Heart left ventricle (tissue), 16 donors: ENCODE measurements at regions not wholly inside any gene's neighbourhood (a gene's known extent, or its start where the extent isn't known, plus 50 kb on each side); places are given as distances from the start of the nearest gene placed in this dataset.

Experiments
- ATAC-seq, 4 donors: fragments of 200-7000 bp; cut with Tn5 transposase; one replicate each; pipeline ENCODE4 v1.9.1; 2020 to 2022; ENCODE audit warnings: moderate library complexity in 4 of 4, mild to moderate bottlenecking in 3 of 4, moderate number of reproducible peaks in 1 of 4
- DNase-seq, 5 donors: peaks; one replicate each; pipeline ENCODE4 v3.0.0-alpha.2; 2020
- H3K27ac ChIP-seq, 12 donors: fragments of 200-600 bp; sonication (generic) in 4 of 12; one replicate each; pipeline versions ENCODE4 v1.5.0 to v1.8.0; 2016 to 2022; ENCODE audit warnings: mild to moderate bottlenecking in 2 of 12
- H3K27me3 ChIP-seq, 9 donors: fragments of 200-600 bp; sonication (generic) in 2 of 9; one replicate each; pipeline versions ENCODE4 v1.5.1 to v1.8.0; 2016 to 2022; ENCODE audit warnings: mild to moderate bottlenecking in 3 of 9
- H3K36me3 ChIP-seq, 9 donors: fragments of 200-600 bp; sonication (generic) in 2 of 9; one replicate each; pipeline versions ENCODE4 v1.5.0 to v1.8.0; 2018 to 2022; ENCODE audit warnings: mild to moderate bottlenecking in 2 of 9
- H3K4me1 ChIP-seq, 12 donors: fragments of 200-600 bp; sonication (generic) in 4 of 12; one replicate each; pipeline versions ENCODE4 v1.5.0 to v1.8.0; 2016 to 2022; ENCODE audit warnings: mild to moderate bottlenecking in 3 of 12
- H3K4me3 ChIP-seq, 12 donors: fragments of 200-600 bp; sonication (generic) in 4 of 12; one replicate each; pipeline versions ENCODE4 v1.5.0 to v1.8.0; 2017 to 2022; ENCODE audit warnings: mild to moderate bottlenecking in 9 of 12, moderate library complexity in 4 of 12
- H3K9me3 ChIP-seq, 12 donors: fragments of 200-600 bp; sonication (generic) in 4 of 12; one replicate each; pipeline versions ENCODE4 v1.5.0 to v1.8.0; 2016 to 2022; ENCODE audit warnings: mild to moderate bottlenecking in 1 of 12
- CTCF ChIP-seq, 12 donors: fragments of 200-600 bp; sonication (generic) in 4 of 12; IDR thresholded peaks; one replicate each; pipeline versions ENCODE4 v1.5.0 to v1.8.0; 2018 to 2022; ENCODE audit warnings: antibody characterized with exemption in 12 of 12, mild to moderate bottlenecking in 5 of 12
- POLR2A ChIP-seq, 2 donors: fragments of 450-650 bp; IDR thresholded peaks; one replicate each; pipeline ENCODE4 v1.6.1; 2017; ENCODE audit warnings: antibody characterized with exemption in 2 of 2, mild to moderate bottlenecking in 2 of 2, moderate library complexity in 2 of 2
- WGBS, 4 donors: extraction: QIAGEN DNeasy Blood & Tissue Kit in 2 of 4; methylation state at CpG; one replicate each; pipeline versions ENCODE4 v1.1.5 to v1.1.7; 2013 to 2018; 5-methylcytosine and 5-hydroxymethylcytosine counted together
- intact Hi-C, 10 donors: fragments of 100-400 bp; cut with DNase I; formaldehyde crosslinking; loops; one replicate each; pipeline versions ENCODE4 v1.11.1 to v1.14.2; 2022
- donor health status: ischemic (EF 13 %, LVEDD 7.1; RV severe dilation, severe dysfunction).
- donor health status: healthy with polysubstance abuse.
- donor health status: DM: no; HTN: yes; CAD: no.
- donor health status: DM: no; HTN: no; CAD: no.
- donor health status: ischemic (EF 25% LVEDD 6.9; RV normal size, moderate dysfunction).
- donor health status: ischemic (EF 25% LVEDD 5.7; RV mildly dilated, moderate dysfunction).
- donor health status: healthy.
- donor health status: DM: yes; HTN: yes; CAD: no.
- donor health status: ischemic (EF 35%, LVEDD 5.7; RV mildly dilated, moderate dysfunction).
- donor health status: nonischemic (EF 11% LVEDD 7.7; RV severe dilation, severe dysfunction).
- donor health status: DM: yes; HTN: yes; CAD: no.
- donor health status: PGD.
- donor health status: ischemic (EF 29% LVEDD 5.4; RV normal size, mild dysfunction).
- donor health status: nonischemic (EF 23%, LVEDD 6.1; RV moderate dilation, normal function).

GRCh38 chr3:152586974-152587373, 248.0 kb upstream of the P2RY1 start:
- intact Hi-C loops = no loop called here

GRCh38 chr3:152587861-152588260, 247.1 kb upstream of the P2RY1 start:
- WGBS, 4 donors = 89 to 100% (median 92%) methylated on average over 1 of the region's 1 CpG
- TF ChIP-seq CTCF (IDR thresholded peaks at IDR 0.05) = no peak
- no peak for TF ChIP-seq POLR2A (IDR thresholded peaks at IDR 0.05)
- no peak overlapping the region for H3K4me3 ChIP-seq
- H3K9me3 ChIP-seq = no peaks in the 10 kb centered on the region
- no peak overlapping the region for H3K27ac ChIP-seq
- H3K27me3 ChIP-seq = no peaks in the 10 kb centered on the region
- ATAC-seq (no peak), DNase-seq (no peak)
- H3K4me1 ChIP-seq = peaks cover 0 to 19% (median 6%) of the 10 kb centered on the region in 12 donors
- H3K36me3 ChIP-seq = no peaks in the 10 kb centered on the region
- intact Hi-C loops = no loop called here

More at GRCh38 chr3:152586974-152587373, 248.0 kb upstream of the P2RY1 start:
- H3K27me3 ChIP-seq = no peaks in the 10 kb centered on the region
- ATAC-seq (no peak), DNase-seq (no peak)
- H3K27ac ChIP-seq = no peak overlapping the region
- H3K4me1 ChIP-seq = peaks cover 0 to 16% (median 4%) of the 10 kb centered on the region in 12 donors
- 90 to 95% (median 91%) methylated on average over 4 of the region's 4 CpGs for WGBS, 4 donors
- no peaks in the 10 kb centered on the region for H3K9me3 ChIP-seq
- H3K36me3 ChIP-seq = no peaks in the 10 kb centered on the region
- TF ChIP-seq POLR2A (IDR thresholded peaks at IDR 0.05) (no peak), CTCF (IDR thresholded peaks at IDR 0.05) (no peak)
- no peak overlapping the region for H3K4me3 ChIP-seq

- no peaks in the 10 kb centered on the region for H3K9me3 ChIP-seq
- peak in 2 of 4 donors; percentile 10 to 41 for ATAC-seq
- peak overlapping the region in 2 of 12 donors; percentile 2 to 12 for H3K27ac ChIP-seq
- H3K36me3 ChIP-seq = no peaks in the 10 kb centered on the region
- DNase-seq = no peak
- peaks cover 0 to 25% (median 4%) of the 10 kb centered on the region in 12 donors for H3K4me1 ChIP-seq
- no peak overlapping the region for H3K4me3 ChIP-seq
- no peaks in the 10 kb centered on the region for H3K27me3 ChIP-seq
- intact Hi-C loops = no loop called here
- TF ChIP-seq CTCF (IDR thresholded peaks at IDR 0.05) (no peak), POLR2A (IDR thresholded peaks at IDR 0.05) (no peak)
- WGBS, 4 donors = 42 to 66% (median 53%) methylated on average over 2 of the region's 2 CpGs
These were observed 245.3 kb upstream of the P2RY1 start for GRCh38 chr3:152589644-152590043.

- ATAC-seq (no peak), DNase-seq (no peak)
- no peaks in the 10 kb centered on the region for H3K27me3 ChIP-seq
- intact Hi-C loops = no loop called here
- no peak overlapping the region for H3K27ac ChIP-seq
- peaks cover 0 to 35% (median 8%) of the 10 kb centered on the region in 12 donors for H3K4me1 ChIP-seq
- 31 to 59% (median 50%) methylated on average over 2 of the region's 2 CpGs for WGBS, 4 donors
- TF ChIP-seq POLR2A (IDR thresholded peaks at IDR 0.05) (no peak), CTCF (IDR thresholded peaks at IDR 0.05) (no peak)
- no peaks in the 10 kb centered on the region for H3K36me3 ChIP-seq
- no peak overlapping the region for H3K4me3 ChIP-seq
- no peaks in the 10 kb centered on the region for H3K9me3 ChIP-seq
These were observed 243.4 kb upstream of the P2RY1 start for GRCh38 chr3:152591515-152591914.
